HG02798 (cell line): ENCODE measurements at regions not wholly inside any gene's neighbourhood (a gene's known extent, or its start where the extent isn't known, plus 50 kb on each side); places are given as distances from the start of the nearest gene placed in this dataset.

ENCODE experiments used
- ATAC-seq: cut with Tn5 transposase; IDR thresholded peaks from one replicate; pipeline ENCODE4 v1.9.1; 2021; ENCODE audit warnings: mild to moderate bottlenecking; ENCODE audit not compliant: unreplicated experiment, poor library complexity

GRCh38 chr17:63232565-63233310, 213.4 kb downstream of the CYB561 start:
- ATAC-seq: no peak

- no peak for ATAC-seq
Observed at GRCh38 chr17:63240106-63240505, 206.0 kb downstream of the CYB561 start.

GRCh38 chr17:63246344-63246743, 199.8 kb downstream of the CYB561 start:
- no peak for ATAC-seq

GRCh38 chr17:63247706-63248105, 198.4 kb downstream of the CYB561 start:
- no peak for ATAC-seq

- ATAC-seq: no peak
Observed at GRCh38 chr17:63249256-63250004, 196.7 kb downstream of the CYB561 start.

GRCh38 chr17:63250830-63251229, 195.3 kb downstream of the CYB561 start:
- no peak for ATAC-seq

GRCh38 chr17:63258785-63259184, 187.3 kb downstream of the CYB561 start:
- ATAC-seq: no peak

- no peak for ATAC-seq
Observed at GRCh38 chr17:63262751-63263476, 183.2 kb downstream of the CYB561 start.

- ATAC-seq: no peak
Observed at GRCh38 chr17:63265526-63265925, 180.6 kb downstream of the CYB561 start.

- ATAC-seq: no peak
Observed at GRCh38 chr17:63267846-63268245, 178.3 kb downstream of the CYB561 start.

- ATAC-seq: no peak
Observed at GRCh38 chr17:63268827-63269226, 177.3 kb downstream of the CYB561 start.

GRCh38 chr17:63270610-63271009, 175.5 kb downstream of the CYB561 start:
- no peak for ATAC-seq

- ATAC-seq: no peak
Observed at GRCh38 chr17:63274146-63274545, 172.0 kb downstream of the CYB561 start.

- no peak for ATAC-seq
Observed at GRCh38 chr17:63275318-63275970, 170.7 kb downstream of the CYB561 start.

GRCh38 chr17:63275971-63276745, 169.9 kb downstream of the CYB561 start:
- ATAC-seq: no peak

GRCh38 chr17:63276821-63277220, 169.3 kb downstream of the CYB561 start:
- no peak for ATAC-seq

- no peak for ATAC-seq
Observed at GRCh38 chr17:63277629-63278028, 168.5 kb downstream of the CYB561 start.

GRCh38 chr17:63278728-63279442, 167.2 kb downstream of the CYB561 start:
- ATAC-seq: no peak

GRCh38 chr17:63279498-63280230, 166.4 kb downstream of the CYB561 start:
- no peak for ATAC-seq
